ENCODE measurements at regions not wholly inside any gene's neighbourhood (a gene's known extent, or its start where the extent isn't known, plus 50 kb on each side); places are given as distances from the start of the nearest gene placed in this dataset.
A peak's percentile ranks its signal among the peaks of the same experiment; 100 is the strongest.

- peaks cover 0 to 4% (median 0%) of the 10 kb centered on the region in 8 donors for H3K9me3 Mint-ChIP-seq
Observed at GRCh38 chr4:152100379-152101201, 339.8 kb upstream of the GATB start.

GRCh38 chr4:152099981-152100378 lies 339.2 kb upstream of the GATB start:
- CTCF ChIA-PET (ENCODE audit: partially characterized antibody), result interaction anchor here (1.0 to 2.4 kb wide), 10 partner anchors 10 to 286 kb away, joined by 3 to 14 read pairs (median 6); no protein-coding TSS in a partner anchor
- H3K27ac ChIP-seq (ENCODE audit: low read depth, low read length), result peak overlapping the region; percentile 78
- H3K36me3 ChIP-seq (ENCODE audit: insufficient read depth, low read length), result no peaks in the 10 kb centered on the region
- H3K4me1 Mint-ChIP-seq, result peaks cover 69 to 97% (median 87%) of the 10 kb centered on the region in 4 donors
- intact Hi-C loops (cut with micrococcal nuclease), result loop anchor here (1.0 to 10.0 kb wide), 10 partner anchors 15 to 435 kb away; partner anchors contain the start of genes FBXW7 and GATB
- peak overlapping the region; percentile 76 to 92 (median 90) for H3K4me3 Mint-ChIP-seq
- H3K36me3 Mint-ChIP-seq, result peaks cover 12 to 23% of the 10 kb centered on the region in 2 donors
- H3K27me3 Mint-ChIP-seq, result no peaks in the 10 kb centered on the region
- H3K4me1 ChIP-seq (ENCODE audit: insufficient read depth, low read length), result peaks cover 95% of the 10 kb centered on the region
- H3K27me3 ChIP-seq (ENCODE audit: insufficient read depth, low read length), result no peaks in the 10 kb centered on the region
- DNase-seq, result no peak
- H3K9me3 ChIP-seq (ENCODE audit: control insufficient read depth in 1 of 2, low read length in 2 of 2), result no peaks in the 10 kb centered on the region
- H3K27ac Mint-ChIP-seq, result peak overlapping the region; percentile 96 to 99 (median 98)
- POLR2A ChIA-PET (ENCODE audit: partially characterized antibody), result interaction anchor here (0.8 to 9.2 kb wide), 39 partner anchors 10 to 1000 kb away, joined by 3 to 145 read pairs (median 6); partner anchors contain the start of genes FBXW7, GATB, RPS3A and TMEM154
- H3K4me3 ChIP-seq (ENCODE audit: low read length in 2 of 2), result peak overlapping the region in 1 of 2 donors; percentile 70
- H3K9me3 Mint-ChIP-seq, result peaks cover 0 to 4% (median 0%) of the 10 kb centered on the region in 8 donors

More at GRCh38 chr4:152100379-152101201, 339.8 kb upstream of the GATB start:
- Histone ChIP-seq H3K4me1 (ENCODE audit: insufficient read depth, low read length) (peaks cover 95% of the 10 kb centered on the region), H3K36me3 (ENCODE audit: insufficient read depth, low read length) (no peaks in the 10 kb centered on the region), H3K4me3 (ENCODE audit: low read length in 2 of 2) (peak overlapping the region; percentile 33 to 70), H3K27ac (ENCODE audit: low read depth, low read length) (peak overlapping the region; percentile 78), H3K9me3 (ENCODE audit: control insufficient read depth in 1 of 2, low read length in 2 of 2) (no peaks in the 10 kb centered on the region), H3K27me3 (ENCODE audit: insufficient read depth, low read length) (no peaks in the 10 kb centered on the region)
- Mint-ChIP-seq H3K36me3 (peaks cover 12 to 27% of the 10 kb centered on the region in 2 donors), H3K27ac (peak overlapping the region; percentile 96 to 99 (median 98)), H3K4me1 (peaks cover 66 to 97% (median 86%) of the 10 kb centered on the region in 4 donors), H3K27me3 (no peaks in the 10 kb centered on the region), H3K4me3 (peak overlapping the region; percentile 76 to 92 (median 90))
- ChIA-PET POLR2A (ENCODE audit: partially characterized antibody) (interaction anchor here (0.8 to 9.2 kb wide), 50 partner anchors 11 to 1001 kb away, joined by 3 to 145 read pairs (median 4); partner anchors contain the start of genes FBXW7, GATB, RPS3A and TMEM154), CTCF (ENCODE audit: partially characterized antibody) (interaction anchor here (0.7 to 2.2 kb wide), 18 partner anchors 10 to 336 kb away, joined by 3 to 14 read pairs (median 4); no protein-coding TSS in a partner anchor)
- DNase-seq, result peak; percentile 91 to 95 (median 94)
- intact Hi-C loops (cut with micrococcal nuclease), result loop anchor here (1.0 to 10.0 kb wide), 10 partner anchors 15 to 434 kb away; partner anchors contain the start of genes FBXW7 and GATB

- H3K27ac Mint-ChIP-seq, result peak overlapping the region; percentile 96 to 99 (median 98)
- peaks cover 12 to 20% of the 10 kb centered on the region in 2 donors for H3K36me3 Mint-ChIP-seq
- POLR2A ChIA-PET (ENCODE audit: partially characterized antibody), result interaction anchor here (1.0 to 9.2 kb wide), 16 partner anchors 10 to 339 kb away, joined by 3 to 145 read pairs (median 8); partner anchors contain the start of gene GATB
- H3K4me3 Mint-ChIP-seq, result peak overlapping the region; percentile 76 to 92 (median 90)
- intact Hi-C loops (cut with micrococcal nuclease), result no loop called here
- Histone ChIP-seq H3K9me3 (ENCODE audit: control insufficient read depth in 1 of 2, low read length in 2 of 2) (no peaks in the 10 kb centered on the region), H3K36me3 (ENCODE audit: insufficient read depth, low read length) (no peaks in the 10 kb centered on the region), H3K27me3 (ENCODE audit: insufficient read depth, low read length) (no peaks in the 10 kb centered on the region), H3K27ac (ENCODE audit: low read depth, low read length) (peak overlapping the region; percentile 78), H3K4me3 (ENCODE audit: low read length in 2 of 2) (peak overlapping the region in 1 of 2 donors; percentile 2), H3K4me1 (ENCODE audit: insufficient read depth, low read length) (peaks cover 95% of the 10 kb centered on the region)
- H3K27me3 Mint-ChIP-seq, result no peaks in the 10 kb centered on the region
- peak in 1 of 5 donors; percentile 21 for DNase-seq
- CTCF ChIA-PET (ENCODE audit: partially characterized antibody), result interaction anchor here (1.0 to 2.4 kb wide), 10 partner anchors 9 to 297 kb away, joined by 3 to 14 read pairs (median 6); no protein-coding TSS in a partner anchor
- peaks cover 0 to 4% (median 0%) of the 10 kb centered on the region in 8 donors for H3K9me3 Mint-ChIP-seq
- H3K4me1 Mint-ChIP-seq, result peaks cover 73 to 97% (median 89%) of the 10 kb centered on the region in 4 donors
Observed at GRCh38 chr4:152099555-152099954, 338.7 kb upstream of the GATB start.

GRCh38 chr4:152099061-152099425 lies 338.2 kb upstream of the GATB start:
- intact Hi-C loops (cut with micrococcal nuclease), result no loop called here
- POLR2A ChIA-PET (ENCODE audit: partially characterized antibody), result interaction anchor here (1.0 to 9.2 kb wide), 7 partner anchors 9 to 284 kb away, joined by 4 to 145 read pairs (median 12); no protein-coding TSS in a partner anchor
- Histone ChIP-seq H3K4me1 (ENCODE audit: insufficient read depth, low read length) (peaks cover 95% of the 10 kb centered on the region), H3K36me3 (ENCODE audit: insufficient read depth, low read length) (no peaks in the 10 kb centered on the region), H3K27me3 (ENCODE audit: insufficient read depth, low read length) (no peaks in the 10 kb centered on the region), H3K9me3 (ENCODE audit: control insufficient read depth in 1 of 2, low read length in 2 of 2) (no peaks in the 10 kb centered on the region), H3K4me3 (ENCODE audit: low read length in 2 of 2) (peak overlapping the region in 1 of 2 donors; percentile 2), H3K27ac (ENCODE audit: low read depth, low read length) (peak overlapping the region; percentile 78)
- no peak for DNase-seq
- CTCF ChIA-PET (ENCODE audit: partially characterized antibody), result interaction anchor here (1.0 to 2.4 kb wide), 4 partner anchors 9 to 296 kb away, joined by 3 to 11 read pairs (median 6); no protein-coding TSS in a partner anchor
- peak overlapping the region; percentile 96 to 99 (median 98) for H3K27ac Mint-ChIP-seq
- peaks cover 12 to 17% of the 10 kb centered on the region in 2 donors for H3K36me3 Mint-ChIP-seq
- peaks cover 0 to 4% (median 0%) of the 10 kb centered on the region in 8 donors for H3K9me3 Mint-ChIP-seq
- peak overlapping the region in 6 of 8 donors; percentile 36 to 90 (median 76) for H3K4me3 Mint-ChIP-seq
- H3K27me3 Mint-ChIP-seq, result no peaks in the 10 kb centered on the region
- H3K4me1 Mint-ChIP-seq, result peaks cover 76 to 97% (median 90%) of the 10 kb centered on the region in 4 donors

- peak overlapping the region in 5 of 8 donors; percentile 36 to 89 (median 66) for H3K4me3 Mint-ChIP-seq
- DNase-seq, result no peak
- H3K4me1 Mint-ChIP-seq, result peaks cover 80 to 97% (median 89%) of the 10 kb centered on the region in 4 donors
- H3K4me1 ChIP-seq (ENCODE audit: insufficient read depth, low read length), result peaks cover 95% of the 10 kb centered on the region
- H3K9me3 Mint-ChIP-seq, result peaks cover 0 to 4% (median 0%) of the 10 kb centered on the region in 8 donors
- H3K36me3 ChIP-seq (ENCODE audit: insufficient read depth, low read length), result no peaks in the 10 kb centered on the region
- no peaks in the 10 kb centered on the region for H3K9me3 ChIP-seq (ENCODE audit: control insufficient read depth in 1 of 2, low read length in 2 of 2)
- peak overlapping the region; percentile 78 for H3K27ac ChIP-seq (ENCODE audit: low read depth, low read length)
- H3K27me3 ChIP-seq (ENCODE audit: insufficient read depth, low read length), result no peaks in the 10 kb centered on the region
- peaks cover 13 to 17% of the 10 kb centered on the region in 2 donors for H3K36me3 Mint-ChIP-seq
- no peak overlapping the region for H3K4me3 ChIP-seq (ENCODE audit: low read length in 2 of 2)
- ChIA-PET CTCF (ENCODE audit: partially characterized antibody) (interaction anchor here (1.3 to 2.4 kb wide), 3 partner anchors 8 to 296 kb away, joined by 3 to 11 read pairs (median 7); no protein-coding TSS in a partner anchor), POLR2A (ENCODE audit: partially characterized antibody) (interaction anchor here (1.2 to 9.2 kb wide), 6 partner anchors 9 to 183 kb away, joined by 5 to 145 read pairs (median 32); no protein-coding TSS in a partner anchor)
- H3K27ac Mint-ChIP-seq, result peak overlapping the region; percentile 96 to 99 (median 98)
- no peaks in the 10 kb centered on the region for H3K27me3 Mint-ChIP-seq
- intact Hi-C loops (cut with micrococcal nuclease), result no loop called here
Observed at GRCh38 chr4:152098365-152099060, 337.7 kb upstream of the GATB start.

GRCh38 chr4:152097371-152097770 lies 336.6 kb upstream of the GATB start:
- H3K4me3 Mint-ChIP-seq, result peak overlapping the region in 7 of 8 donors; percentile 6 to 71 (median 52)
- peaks cover 75 to 96% (median 85%) of the 10 kb centered on the region in 4 donors for H3K4me1 Mint-ChIP-seq
- ChIA-PET CTCF (ENCODE audit: partially characterized antibody) (interaction anchor here (0.6 to 2.4 kb wide), 6 partner anchors 7 to 158 kb away, joined by 3 to 11 read pairs (median 3); no protein-coding TSS in a partner anchor), POLR2A (ENCODE audit: partially characterized antibody) (interaction anchor here (0.8 to 7.3 kb wide), 3 partner anchors 8 to 86 kb away, joined by 7 to 97 read pairs (median 8); no protein-coding TSS in a partner anchor)
- Histone ChIP-seq H3K4me3 (ENCODE audit: low read length in 2 of 2) (no peak overlapping the region), H3K9me3 (ENCODE audit: control insufficient read depth in 1 of 2, low read length in 2 of 2) (no peaks in the 10 kb centered on the region), H3K36me3 (ENCODE audit: insufficient read depth, low read length) (no peaks in the 10 kb centered on the region), H3K27ac (ENCODE audit: low read depth, low read length) (peak overlapping the region; percentile 78), H3K27me3 (ENCODE audit: insufficient read depth, low read length) (no peaks in the 10 kb centered on the region), H3K4me1 (ENCODE audit: insufficient read depth, low read length) (peaks cover 89% of the 10 kb centered on the region)
- H3K27ac Mint-ChIP-seq, result peak overlapping the region; percentile 93 to 98 (median 96)
- no peak for DNase-seq
- H3K9me3 Mint-ChIP-seq, result peaks cover 0 to 4% (median 0%) of the 10 kb centered on the region in 8 donors
- no peaks in the 10 kb centered on the region for H3K27me3 Mint-ChIP-seq
- intact Hi-C loops (cut with micrococcal nuclease), result no loop called here
- H3K36me3 Mint-ChIP-seq, result peaks cover 9 to 13% of the 10 kb centered on the region in 2 donors

All from CD4-positive, alpha-beta memory T cell (primary cell).